ENCODE measurements at regions not wholly inside any gene's neighbourhood (a gene's known extent, or its start where the extent isn't known, plus 50 kb on each side); places are given as distances from the start of the nearest gene placed in this dataset.

- TF ChIP-seq GATA2 (IDR thresholded peaks at IDR 0.05; ENCODE audit: insufficient read depth, insufficient read length, low read depth, low read length): no peak
- no peak for TF ChIP-seq CTCF (IDR thresholded peaks at IDR 0.05; ENCODE audit: extremely low read depth in 1 of 2, insufficient read depth in 1 of 2, low read depth in 1 of 2, low read length in 2 of 2)
- no peak for TF ChIP-seq MYC (IDR thresholded peaks at IDR 0.05; ENCODE audit: low read depth, low read length)
- no peak for TF ChIP-seq JUN (IDR thresholded peaks at IDR 0.05; ENCODE audit: borderline replicate concordance, insufficient read depth, insufficient read length, low read depth)
- no peak for TF ChIP-seq FOS (IDR thresholded peaks at IDR 0.05; ENCODE audit: borderline replicate concordance, insufficient read depth, low read length)
- no peak for TF ChIP-seq POLR2AphosphoS5 (IDR thresholded peaks at IDR 0.05; ENCODE audit: insufficient read depth, low read depth, low read length)
- no peak for TF ChIP-seq POLR2A (IDR thresholded peaks at IDR 0.05; ENCODE audit: low read depth, low read length)
- no peak for TF ChIP-seq EZH2 (IDR thresholded peaks at IDR 0.05; ENCODE audit: borderline replicate concordance, low read depth, low read length, severe bottlenecking)
- no peak for TF ChIP-seq MAX (IDR thresholded peaks at IDR 0.05; ENCODE audit: insufficient read depth, insufficient read length)
- Histone ChIP-seq H4K20me1 (replicated peaks; ENCODE audit: control insufficient read depth, extremely low read depth, insufficient read depth, low read length) (no peaks in the 10 kb centered on the region), H3K27me3 (ENCODE audit: control insufficient read depth in 2 of 2, insufficient read depth in 2 of 2, low read length in 2 of 2) (peaks cover under 1 to 4% of the 10 kb centered on the region in 2 experiments), H3K79me2 (ENCODE audit: control insufficient read depth, insufficient read depth, low read length) (no peaks in the 10 kb centered on the region), H3K27ac (ENCODE audit: insufficient read depth, low read depth, low read length) (no peak overlapping the region), H3K9ac (replicated peaks; ENCODE audit: extremely low read depth, insufficient read depth, low read length) (no peak overlapping the region), H3K4me1 (ENCODE audit: control insufficient read depth, extremely low read depth, insufficient read depth, low read length) (no peaks in the 10 kb centered on the region), H2AFZ (ENCODE audit: low read depth, low read length) (no peak overlapping the region), H3K36me3 (ENCODE audit: control insufficient read depth in 2 of 2, extremely low read depth in 1 of 2, insufficient read depth in 2 of 2, low read length in 2 of 2) (no peaks in the 10 kb centered on the region), H3K4me2 (ENCODE audit: insufficient read depth, low read length) (no peak overlapping the region), H3K4me3 (replicated peaks in 1 of 3; ENCODE audit: insufficient read depth in 1 of 3, low read depth in 1 of 3, low read length in 3 of 3) (no peak overlapping the region), H3K9me1 (replicated peaks; ENCODE audit: control insufficient read depth, extremely low read depth, insufficient read depth, low read length) (no peaks in the 10 kb centered on the region), H3K9me3 (replicated peaks; ENCODE audit: control insufficient read depth, insufficient read depth, low read length) (no peaks in the 10 kb centered on the region)
- ChIA-PET CTCF (no interaction called here), POLR2A (no interaction called here)
- no TSS peak for BruUV-seq (replicated peaks)
- intact Hi-C loops (cut with micrococcal nuclease) (no loop called here), dilution Hi-C loops (cut with MboI; ENCODE audit: extremely low pct_ligation_motif_present, low sequenced_read_pairs) (no loop called here)
- DNase-seq (ENCODE audit: low read depth, low spot score) (no peak), FAIRE-seq (no peak)
Observed at GRCh38 chr9:108779551-108780325, 76.0 kb downstream of the ACTL7B start.

Measured in endothelial cell of umbilical vein (primary cell).